Hematopoietic multipotent progenitor cell treated with erythropoietin and hydrocortisone succinate and interleukin-3 and kit ligand, for 4 days (in vitro differentiated cells): ENCODE measurements at regions not wholly inside any gene's neighbourhood (a gene's known extent, or its start where the extent isn't known, plus 50 kb on each side); places are given as distances from the start of the nearest gene placed in this dataset.

Source experiments
- DNase-seq: peaks from one replicate; pipeline ENCODE4 v3.0.0-alpha.2; 2015

DNA sequence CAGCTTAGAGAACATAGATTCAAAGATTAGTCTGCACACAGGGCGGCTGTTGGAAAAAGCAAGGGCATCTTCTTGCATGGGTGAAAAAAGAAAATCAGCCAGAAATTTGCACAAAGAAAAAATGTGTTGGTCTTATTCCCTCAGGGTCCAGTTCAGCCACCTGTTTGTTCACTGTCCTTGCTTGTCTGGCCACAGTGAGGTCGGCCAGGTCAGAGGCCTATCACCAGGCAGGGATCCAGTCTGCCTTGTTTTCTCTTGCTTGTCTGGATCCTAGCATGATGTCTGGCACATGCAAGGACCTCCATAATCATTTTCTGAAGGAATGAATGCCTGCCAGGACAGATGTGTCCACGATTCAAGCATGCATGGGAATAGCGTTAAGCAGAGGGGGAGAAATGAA is 359.1 kb upstream of the TBX3 start:
- no peak for DNase-seq

DNA sequence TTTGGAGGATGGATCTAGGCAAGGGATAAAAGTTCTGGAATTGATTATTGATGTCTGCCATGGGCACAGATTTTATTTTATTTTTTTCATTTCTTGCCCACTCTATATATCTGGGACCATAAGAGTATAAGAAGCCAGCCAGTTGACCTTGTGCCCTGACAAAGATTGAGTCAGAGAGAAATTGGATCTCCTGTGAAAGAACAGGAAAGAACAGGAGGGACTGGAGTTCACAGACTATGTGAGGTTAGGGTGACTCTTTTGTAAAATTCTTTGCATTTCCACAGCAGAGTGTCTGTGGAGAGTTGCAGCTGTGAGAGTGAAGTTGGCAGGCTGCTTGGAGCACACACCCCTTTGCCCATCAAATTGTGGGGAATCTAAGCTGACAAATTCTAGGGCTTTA is 358.4 kb upstream of the TBX3 start:
- no peak for DNase-seq

DNA sequence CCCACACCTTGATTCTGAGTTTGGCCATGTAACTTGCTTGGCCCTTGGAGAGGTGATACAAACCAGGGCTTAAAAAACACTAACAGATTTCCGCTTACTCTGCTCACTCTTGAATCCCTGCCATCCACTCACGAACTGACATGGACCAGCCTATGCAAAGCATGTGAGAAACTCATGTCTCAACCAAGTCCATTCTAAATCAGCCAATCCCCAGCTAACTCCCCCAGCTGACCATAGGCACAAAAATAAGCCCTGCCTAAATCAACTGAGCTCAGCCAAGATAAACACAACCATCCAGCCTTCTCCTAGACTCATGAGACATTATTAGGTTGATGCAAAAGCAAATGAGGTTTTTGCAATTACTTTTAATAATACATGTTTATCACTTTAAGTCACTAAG is 353.9 kb upstream of the TBX3 start:
- no peak for DNase-seq

DNA sequence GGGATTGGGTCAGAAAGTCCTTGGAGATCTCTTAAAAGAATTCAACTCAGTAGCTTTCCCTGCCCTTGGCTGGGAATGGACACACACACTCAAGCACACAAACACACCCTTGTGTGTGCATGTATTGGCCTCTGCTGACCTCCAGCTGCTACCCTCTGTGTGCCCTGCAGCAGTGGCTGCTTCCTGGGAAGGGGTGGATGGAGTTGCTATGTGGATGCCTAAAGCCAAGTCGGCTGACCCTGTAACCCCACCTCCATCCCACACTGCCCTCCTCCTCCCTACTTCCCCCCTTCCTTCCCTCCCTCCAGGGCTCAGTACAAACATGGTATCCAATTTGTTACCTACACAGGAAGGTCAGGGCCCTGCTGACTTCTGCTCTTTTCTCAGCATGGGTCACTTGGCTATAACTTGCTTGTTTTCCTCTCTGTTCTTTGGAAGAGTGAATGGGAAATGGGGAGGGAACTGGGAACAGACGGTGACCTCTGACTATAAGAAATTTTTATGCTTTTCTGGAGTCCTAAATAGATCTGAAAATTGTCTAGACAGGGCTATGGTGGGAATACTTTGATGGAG is 351.6 kb upstream of the TBX3 start:
- DNase-seq: no peak

DNA sequence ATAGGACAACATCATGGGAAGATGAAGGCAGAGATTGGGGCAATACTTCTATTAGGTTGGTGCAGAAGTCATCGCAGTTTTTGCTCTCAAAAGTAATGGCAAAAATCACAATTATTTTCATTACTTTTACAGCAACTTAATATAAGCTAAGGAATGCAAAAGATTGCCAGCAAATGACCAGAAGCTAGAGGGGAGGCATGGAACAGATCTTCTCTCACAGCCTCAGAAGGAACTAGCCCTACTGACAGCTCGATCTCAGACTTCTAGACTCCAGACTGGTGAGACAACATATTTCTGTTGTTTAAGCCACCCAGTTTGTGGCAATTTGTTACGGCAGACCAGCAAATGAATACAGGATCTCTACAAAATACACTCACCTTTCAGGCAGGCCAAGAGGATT is 348.5 kb upstream of the TBX3 start:
- DNase-seq: no peak

DNA sequence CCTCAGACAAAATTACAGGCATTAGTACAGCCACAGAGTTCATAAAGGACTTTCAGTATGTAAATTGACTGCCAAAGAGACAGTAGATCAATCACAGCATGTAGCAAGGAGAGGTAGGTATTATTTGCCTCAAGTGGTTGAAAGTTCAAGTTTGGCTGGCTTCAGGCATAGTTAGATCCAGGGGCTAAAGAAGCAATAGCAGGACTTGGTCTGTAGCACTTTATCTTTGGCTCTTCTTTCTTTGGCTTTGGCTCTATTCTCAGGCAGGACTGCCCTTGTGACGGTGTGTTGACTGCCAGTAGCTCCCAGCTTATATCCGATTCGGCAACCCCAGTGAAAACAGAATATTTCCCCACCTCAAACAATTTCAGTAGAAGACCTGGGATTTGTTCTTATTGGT is 346.0 kb upstream of the TBX3 start:
- no peak for DNase-seq

DNA sequence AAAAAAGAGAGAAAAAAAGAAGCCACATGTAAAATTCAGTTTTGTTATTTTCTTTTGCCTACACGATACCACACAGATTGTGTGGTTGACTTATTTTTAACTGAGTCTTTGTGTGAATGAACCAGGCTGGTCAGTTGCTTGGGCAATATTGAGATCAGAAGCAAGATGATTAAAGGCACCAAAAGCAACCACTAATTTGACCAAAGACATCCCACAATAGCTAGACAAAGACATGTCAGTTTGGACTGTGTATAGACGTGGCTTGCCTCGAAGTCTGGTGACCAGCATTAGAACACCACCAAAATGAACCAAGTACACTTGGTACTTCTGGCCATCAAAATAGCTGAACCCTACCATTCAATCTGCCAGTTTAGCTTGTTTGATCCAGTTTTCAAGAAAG is 340.6 kb upstream of the TBX3 start:
- no peak for DNase-seq

DNA sequence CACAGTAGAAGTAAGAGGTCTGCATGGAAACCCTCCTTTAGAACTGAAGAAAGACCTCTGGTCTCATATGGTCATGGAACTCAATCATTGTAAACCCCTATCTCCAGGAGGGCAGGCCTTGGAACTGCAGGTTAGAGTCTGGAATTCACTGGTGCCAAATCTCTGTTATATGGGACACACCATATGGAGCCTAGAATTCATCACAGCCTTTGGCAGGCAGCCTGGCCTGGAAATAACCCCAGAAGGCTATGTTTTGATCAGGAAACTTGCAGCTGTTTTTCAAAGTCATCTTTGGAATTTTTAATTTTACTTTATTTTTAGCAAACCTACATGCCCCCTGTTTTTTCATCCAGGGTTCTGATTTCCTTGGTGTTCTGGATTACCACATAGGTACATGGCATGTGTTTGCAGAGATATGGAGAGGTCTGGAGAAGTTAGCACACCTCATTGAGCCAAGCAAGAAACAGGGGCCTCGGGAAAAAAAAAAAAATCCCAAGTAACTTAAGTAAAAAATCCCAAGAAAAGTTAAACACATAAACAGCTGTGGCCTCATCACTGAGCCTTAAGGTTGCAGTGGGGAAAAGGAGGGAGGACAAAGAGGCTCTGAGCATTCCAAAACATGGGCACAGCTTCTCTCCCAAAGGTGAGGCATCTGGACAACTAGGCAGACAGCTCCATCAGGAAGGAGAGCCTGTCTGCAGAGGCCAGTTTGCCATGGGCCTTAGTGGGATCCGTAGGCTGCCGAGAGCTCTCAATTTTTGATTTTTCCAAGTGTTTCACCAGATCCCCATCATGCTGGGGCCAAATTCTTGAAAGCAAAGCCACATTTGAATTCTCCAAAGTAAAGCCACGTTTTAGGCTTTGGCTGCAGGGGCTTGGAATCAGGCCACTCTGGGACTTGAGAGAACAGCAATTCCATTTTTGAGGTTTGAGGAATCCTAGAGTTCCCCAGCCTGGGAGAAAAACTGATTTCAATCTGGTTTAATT is 339.6 kb upstream of the TBX3 start:
- DNase-seq: no peak

DNA sequence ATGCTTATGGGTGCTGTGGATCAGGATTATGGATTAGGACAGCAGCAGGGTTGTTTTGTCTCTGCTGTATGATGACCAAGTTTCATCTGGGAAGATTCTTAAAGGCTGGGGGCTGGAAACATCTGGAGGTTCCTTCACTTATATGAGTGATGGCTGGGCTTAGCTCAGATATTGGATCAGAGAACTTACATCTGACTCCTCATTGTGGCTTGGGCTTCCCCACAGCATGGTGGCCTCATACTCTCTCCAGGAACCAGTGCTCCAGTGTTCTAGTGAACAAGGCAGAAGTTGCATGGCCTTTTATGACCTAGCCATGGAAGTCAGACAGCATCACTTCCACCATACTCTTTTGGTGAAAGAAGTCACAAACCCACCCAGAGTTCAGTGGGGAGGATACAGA is 336.1 kb upstream of the TBX3 start:
- no peak for DNase-seq

DNA sequence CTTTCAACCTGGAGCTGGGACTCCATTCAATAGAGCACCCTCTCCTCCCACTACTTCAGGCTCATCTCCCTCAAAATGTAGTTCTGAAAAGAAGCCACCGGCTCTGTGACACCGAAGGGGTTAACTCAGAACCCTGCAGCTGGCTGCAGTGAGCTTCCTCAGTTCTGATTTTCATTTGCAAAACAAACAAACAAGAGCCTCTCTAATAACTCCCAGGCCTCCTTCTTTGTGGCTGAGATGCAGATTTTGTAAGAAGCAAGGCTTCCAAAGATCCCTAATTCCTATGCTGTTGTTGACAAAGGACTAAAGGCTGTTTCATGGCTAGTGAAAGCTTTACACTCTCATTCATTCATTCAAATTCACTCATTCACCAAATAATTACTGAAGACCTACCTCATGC is 333.4 kb upstream of the TBX3 start:
- DNase-seq: no peak

DNA sequence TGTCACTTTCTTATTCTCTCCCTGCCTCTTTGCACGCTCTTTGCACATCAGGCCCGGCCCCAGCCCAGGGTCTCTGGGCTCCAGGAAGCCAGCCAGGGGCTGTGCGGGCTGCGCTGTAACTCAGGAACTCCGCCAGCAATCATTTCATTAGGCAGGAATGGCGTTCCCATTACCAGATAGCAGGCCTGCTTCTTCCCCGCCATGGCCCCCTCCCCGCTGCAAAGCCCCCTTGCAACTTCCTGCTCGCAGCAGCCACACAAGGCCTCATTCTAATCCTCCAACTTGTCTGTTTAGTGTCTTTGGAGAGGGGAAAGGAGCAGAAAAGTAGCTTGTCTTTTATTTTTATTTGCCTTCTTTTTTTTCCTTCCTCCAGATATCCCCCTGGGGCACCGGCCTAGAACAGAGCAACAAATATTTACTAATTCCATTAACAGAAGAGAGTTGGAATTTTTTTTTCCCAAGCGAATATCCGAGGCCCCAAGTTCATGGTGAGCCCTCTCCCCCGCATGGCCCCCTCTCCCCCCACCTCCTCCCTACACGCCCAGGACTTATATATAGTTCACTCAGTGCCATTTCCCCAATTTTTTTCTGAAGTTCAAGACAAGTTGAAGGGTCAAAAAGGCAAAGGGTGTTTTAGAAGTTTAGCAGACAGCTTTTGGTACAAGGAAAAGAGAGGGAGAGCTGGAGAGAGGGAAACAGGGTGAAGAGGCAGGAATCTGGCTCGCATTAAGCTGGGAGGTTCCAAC is 329.4 kb upstream of the TBX3 start:
- DNase-seq: no peak

DNA sequence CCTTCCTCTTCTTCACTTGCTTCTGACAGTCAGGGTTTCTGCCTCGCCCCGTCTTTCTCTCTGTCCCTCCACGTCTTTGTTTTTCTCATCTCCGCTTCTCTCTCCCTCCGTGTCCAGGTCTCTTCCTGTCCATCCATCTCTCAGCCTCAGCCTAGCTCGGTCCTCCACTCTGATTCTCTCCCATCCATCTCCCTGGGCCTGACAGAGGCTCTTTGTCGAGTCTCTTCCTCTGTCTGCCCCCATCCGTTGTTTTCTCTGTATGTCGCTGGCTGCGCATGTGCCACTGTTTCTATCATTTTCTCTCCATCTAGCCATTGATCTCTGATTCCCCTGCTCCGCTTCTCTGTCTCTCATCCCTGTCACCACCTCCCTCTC is 328.9 kb upstream of the TBX3 start:
- DNase-seq: no peak

DNA sequence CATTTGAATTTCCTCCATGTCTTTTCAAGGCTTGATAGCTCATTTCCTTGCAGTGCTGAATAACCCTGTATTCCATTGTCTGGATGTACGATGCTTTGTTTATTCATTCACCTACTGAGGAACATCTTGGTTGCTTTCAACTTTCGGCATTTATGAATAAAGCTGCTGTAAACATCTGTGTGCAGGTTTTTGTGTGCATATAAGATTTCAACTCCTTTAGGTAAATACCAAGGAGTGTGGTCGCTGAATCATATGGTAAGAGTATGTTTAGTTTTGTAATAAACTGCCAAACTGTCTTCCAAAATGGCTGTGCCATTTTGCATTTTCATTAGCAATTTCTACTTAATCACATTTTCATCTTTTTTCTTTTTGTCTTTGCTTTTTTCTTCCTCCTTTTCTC is 327.7 kb upstream of the TBX3 start:
- no peak for DNase-seq

DNA sequence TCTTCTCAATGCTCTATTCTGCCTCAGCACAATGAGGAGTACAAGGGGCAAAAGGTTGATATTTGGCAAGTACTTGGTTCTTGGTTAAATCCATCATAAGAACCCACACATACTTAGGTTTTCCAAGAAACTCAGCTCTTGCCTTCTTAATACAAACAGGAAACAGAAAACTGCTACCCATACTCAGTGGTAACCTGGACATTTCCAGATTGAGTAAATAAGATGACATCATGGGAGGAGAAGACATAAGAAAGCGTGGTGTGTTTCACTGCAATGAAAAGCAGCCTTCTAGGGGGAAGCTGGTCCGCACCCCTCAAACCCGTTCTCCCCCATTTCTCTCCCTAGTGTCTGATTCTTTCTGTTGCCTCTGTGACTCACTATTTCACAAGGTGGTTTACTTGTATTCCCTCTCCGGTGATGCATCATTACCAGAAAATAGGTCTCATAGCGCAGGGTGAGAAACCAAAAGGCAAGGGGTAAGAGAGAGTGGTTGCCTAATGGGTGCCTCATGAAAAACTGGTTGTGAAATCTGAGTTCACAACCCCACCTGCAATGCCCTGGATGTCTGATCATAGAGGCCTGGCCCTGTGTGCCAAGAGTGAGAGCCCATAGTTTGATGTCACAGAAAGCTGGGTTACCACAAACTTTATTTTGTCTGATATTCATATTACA is 326.5 kb upstream of the TBX3 start:
- no peak for DNase-seq

DNA sequence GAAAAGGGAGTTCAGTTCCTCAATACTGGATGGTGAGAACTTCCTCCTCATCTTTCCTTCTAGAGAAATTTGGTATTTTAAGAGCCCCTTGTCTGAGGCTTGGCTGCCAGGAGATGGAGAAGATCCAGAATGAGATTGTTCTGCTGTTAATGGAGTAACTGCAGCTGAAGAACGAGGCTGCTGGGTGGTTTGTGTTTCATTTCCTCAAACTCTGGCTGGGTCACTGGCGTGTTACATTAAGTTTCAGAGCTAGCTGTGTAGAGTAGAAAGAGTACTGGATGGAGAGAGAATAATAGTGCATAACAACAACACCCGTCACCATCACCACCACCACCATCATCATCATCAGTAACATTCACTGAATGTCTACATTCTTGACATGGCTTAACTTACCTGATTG is 325.0 kb upstream of the TBX3 start:
- no peak for DNase-seq

DNA sequence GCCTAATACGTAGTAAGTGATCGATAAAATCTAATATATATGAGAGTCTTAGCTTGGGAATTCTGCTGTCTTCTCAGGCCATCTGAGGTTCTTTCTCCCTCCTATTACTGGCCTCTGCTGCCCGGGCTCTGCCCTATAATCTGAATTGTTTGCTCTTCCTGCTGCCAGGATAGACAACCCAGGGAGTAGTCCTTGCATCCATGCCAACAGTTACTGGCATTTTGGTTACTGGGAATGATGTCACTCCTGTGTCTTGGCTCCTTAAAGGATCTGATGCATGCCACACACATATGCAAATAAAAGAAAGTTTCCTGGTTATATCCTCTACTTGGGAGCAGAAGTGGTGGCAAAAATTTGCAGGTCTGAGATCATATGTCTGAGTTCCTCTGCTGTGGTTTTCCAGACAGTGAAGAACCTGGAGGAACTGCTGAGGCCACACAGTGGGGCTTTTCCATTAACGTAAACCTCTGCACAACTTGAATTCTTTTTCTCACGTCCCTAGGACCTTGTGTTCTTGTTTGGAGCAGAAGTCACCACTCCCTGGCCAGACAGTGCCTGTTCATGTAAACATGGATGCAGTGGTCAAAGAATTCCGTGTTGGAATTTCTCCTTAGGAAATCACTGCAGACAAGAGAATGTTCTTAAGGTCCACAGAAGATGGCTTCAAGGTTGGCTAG is 320.6 kb upstream of the TBX3 start:
- no peak for DNase-seq

DNA sequence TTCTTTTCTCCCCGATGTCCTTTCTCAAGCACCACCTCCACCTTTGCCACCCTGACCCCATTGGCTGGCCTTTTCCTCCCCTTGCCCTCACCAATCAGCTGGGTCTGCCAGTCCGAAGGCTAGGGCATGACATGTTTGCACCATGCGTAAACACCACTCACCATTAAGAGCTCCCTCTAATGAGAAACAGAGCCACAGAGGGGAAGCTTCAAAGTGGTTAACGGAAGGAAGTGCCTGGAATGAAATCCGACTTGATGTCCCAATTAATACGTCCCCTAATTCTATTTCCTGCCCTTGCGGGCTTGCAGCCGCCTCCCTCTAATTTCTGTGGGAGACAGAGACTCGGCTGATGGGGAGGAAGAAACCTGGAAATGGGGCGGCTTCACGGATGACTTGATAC is 318.5 kb upstream of the TBX3 start:
- no peak for DNase-seq

DNA sequence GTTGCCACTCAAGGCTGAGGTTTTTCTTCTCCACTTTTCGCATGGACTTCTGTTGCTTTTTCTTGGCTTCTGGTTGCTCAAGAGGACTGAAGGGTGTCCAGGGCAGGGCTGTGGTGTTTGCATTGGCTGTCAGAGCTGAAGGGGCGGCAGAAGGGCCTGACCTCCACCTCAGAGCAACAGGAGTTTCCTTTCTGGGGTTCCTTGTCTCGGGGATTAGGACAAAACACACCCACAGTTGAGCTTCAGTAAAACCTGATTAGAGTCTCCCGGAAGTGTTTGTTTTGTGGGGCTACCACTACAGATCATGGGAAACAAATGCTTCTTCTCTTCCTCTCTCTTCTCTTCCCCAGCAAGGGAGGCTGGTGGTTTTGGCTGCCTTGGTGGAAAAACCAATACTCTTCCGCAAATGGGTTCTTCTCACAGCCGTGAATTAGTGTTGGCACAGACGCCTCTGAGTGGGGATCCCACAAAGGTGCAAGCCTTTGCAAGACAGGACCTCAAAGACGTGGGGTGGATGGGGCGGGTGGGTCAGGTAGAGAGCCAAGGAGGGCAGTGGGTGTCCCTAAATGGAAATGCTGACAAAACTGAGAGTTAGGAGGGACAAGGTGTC is 317.7 kb upstream of the TBX3 start:
- no peak for DNase-seq

DNA sequence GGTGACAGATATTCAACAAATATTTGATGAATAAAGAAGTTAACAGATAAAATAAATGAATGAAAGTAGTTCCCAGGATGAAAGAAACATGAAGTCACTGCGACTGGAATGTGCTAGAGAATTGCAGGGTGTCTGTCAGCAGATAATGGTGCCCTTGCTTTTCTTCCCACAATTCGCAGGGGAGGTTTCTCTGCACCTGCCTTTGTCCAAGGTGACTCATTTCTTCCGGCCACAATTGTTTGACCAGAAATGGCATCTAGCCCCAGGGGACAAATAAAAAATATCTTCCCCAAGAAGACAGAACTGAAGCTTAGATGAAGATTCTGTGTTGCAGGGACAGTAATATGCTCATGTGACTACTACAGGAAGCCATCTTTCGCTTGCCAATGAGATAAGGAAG is 316.1 kb upstream of the TBX3 start:
- no peak for DNase-seq

DNA sequence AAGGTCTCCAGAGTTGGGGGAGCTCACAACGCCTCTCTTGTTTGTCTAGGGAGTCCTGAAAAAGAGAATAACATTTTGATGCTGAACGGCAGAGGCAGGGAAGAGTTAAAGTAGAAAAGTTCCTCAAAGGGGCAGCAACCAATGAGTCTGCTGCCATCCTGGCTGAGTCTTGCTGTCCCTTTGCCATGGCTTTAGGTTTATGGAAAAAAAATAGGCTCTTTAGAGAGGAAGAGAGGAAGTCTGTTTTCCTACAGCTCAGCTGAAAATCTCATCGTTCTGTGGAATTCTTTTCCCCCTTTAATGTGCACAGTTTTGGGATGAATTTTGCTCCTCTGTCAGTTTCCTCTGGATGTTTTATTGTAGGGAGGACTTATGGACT is 314.8 kb upstream of the TBX3 start:
- no peak for DNase-seq

DNA sequence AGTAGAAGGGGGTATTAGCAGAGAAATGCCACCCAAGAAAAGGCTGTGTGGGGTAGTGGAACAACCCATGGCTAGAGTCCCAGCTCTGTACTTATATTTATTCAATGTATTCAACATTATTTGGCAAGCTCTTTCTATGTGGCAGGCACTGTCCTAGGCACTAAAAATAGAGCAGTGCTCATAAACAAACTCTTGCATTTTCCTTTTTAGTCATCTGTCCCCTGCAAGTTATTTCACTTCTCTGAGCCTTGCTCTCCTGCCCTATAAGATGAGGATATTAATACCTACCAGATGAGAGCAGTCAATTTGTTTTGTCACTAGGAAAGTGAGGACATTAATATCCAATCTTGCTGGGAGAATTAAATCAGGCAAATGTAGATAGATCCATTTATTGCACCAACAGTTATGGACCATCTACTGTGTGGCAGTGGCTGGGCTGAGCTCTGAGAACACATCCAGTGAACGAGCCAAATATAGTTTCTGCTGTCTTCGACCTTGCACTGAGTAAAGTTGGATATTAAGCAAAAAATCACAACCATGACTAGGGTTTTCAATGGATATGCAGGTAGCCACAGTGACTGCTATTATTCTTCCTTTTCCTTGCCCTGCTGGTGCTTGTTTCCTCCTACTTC is 314.3 kb upstream of the TBX3 start:
- no peak for DNase-seq

DNA sequence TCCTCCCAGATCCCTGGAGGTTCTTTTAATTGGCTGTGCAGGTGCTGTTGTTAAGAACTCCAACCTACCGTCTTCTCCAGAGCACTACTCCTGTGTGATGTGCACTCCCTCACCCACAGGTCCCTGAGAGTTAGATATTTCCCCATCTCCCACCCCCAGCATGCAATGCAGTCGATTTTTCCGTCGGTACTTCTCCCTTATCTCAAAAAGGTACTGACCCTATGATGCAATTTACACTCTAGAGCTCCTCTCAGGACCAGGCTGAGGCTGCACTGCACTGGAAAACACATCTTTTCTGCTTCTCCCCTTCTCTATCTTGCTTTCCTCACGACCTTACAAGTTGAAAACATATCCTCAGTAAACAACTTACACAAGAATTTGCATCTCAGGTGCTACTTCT is 312.4 kb upstream of the TBX3 start:
- no peak for DNase-seq
